Left lung (tissue), 4 donors: ENCODE measurements at regions not wholly inside any gene's neighbourhood (a gene's known extent, or its start where the extent isn't known, plus 50 kb on each side); places are given as distances from the start of the nearest gene placed in this dataset.

Experiments
- ATAC-seq: fragments of 200-7000 bp; cut with Tn5 transposase; one replicate; pipeline ENCODE4 v1.9.1; 2020; ENCODE audit warnings: moderate library complexity
- DNase-seq, 4 donors: peaks; one replicate each; pipeline ENCODE4 v3.0.0-alpha.2; 2013 to 2020
- H3K27ac ChIP-seq, 2 donors: fragments of 200-600 bp; sonication (generic) in 1 of 2; one replicate each; pipeline versions ENCODE4 v1.5.0 to v1.8.0; 2020 to 2021
- H3K27me3 ChIP-seq, 2 donors: fragments of 200-600 bp; sonication (generic) in 1 of 2; one replicate each; pipeline versions ENCODE4 v1.5.0 to v1.8.0; 2020 to 2021
- H3K36me3 ChIP-seq, 2 donors: fragments of 200-600 bp; sonication (generic) in 1 of 2; one replicate each; pipeline versions ENCODE4 v1.5.0 to v1.8.0; 2020 to 2021
- H3K4me1 ChIP-seq, 2 donors: fragments of 200-600 bp; one replicate each; pipeline ENCODE4 v1.8.0; 2021
- H3K4me3 ChIP-seq, 2 donors: fragments of 200-600 bp; sonication (generic) in 1 of 2; one replicate each; pipeline versions ENCODE4 v1.5.0 to v1.8.0; 2020 to 2021; ENCODE audit warnings: mild to moderate bottlenecking in 1 of 2
- H3K9me3 ChIP-seq, 2 donors: fragments of 200-600 bp; sonication (generic) in 1 of 2; one replicate each; pipeline versions ENCODE4 v1.5.0 to v1.8.0; 2020 to 2021
- CTCF ChIP-seq, 2 donors: fragments of 200-600 bp; sonication (generic) in 1 of 2; IDR thresholded peaks; one replicate each; pipeline versions ENCODE4 v1.5.0 to v1.8.0; 2021; ENCODE audit warnings: antibody characterized with exemption in 2 of 2
- intact Hi-C, 2 donors: fragments of 100-400 bp; cut with DNase I; formaldehyde crosslinking; loops; one replicate each; pipeline versions ENCODE4 v1.11.2 to v1.14.2; 2022
- donor health status: DM: no; HTN: yes; CAD: no.
- donor health status: DM: no; HTN: no; CAD: no.

DNA sequence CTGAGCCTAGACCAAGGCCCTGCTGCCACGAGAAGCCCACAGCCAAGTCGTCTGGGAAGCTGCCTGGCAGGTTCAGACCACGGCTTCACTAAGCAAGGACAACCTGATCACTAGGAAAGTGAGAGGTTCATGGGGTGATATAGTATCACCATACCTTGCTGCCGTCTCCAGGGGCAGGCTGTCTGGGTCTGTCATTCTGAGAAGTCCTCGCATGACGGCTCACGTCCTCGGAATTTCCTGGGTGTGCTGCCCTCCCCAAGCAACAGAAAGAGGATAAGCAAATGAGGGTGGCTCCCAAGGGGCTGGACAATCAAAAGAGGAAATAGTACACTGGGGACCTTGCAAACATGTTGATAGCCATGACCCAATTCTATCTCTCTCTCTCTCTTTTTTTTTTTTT, 207.4 kb upstream of the IGF1R start:
- Histone ChIP-seq H3K27ac (no peak overlapping the region), H3K9me3 (no peaks in the 10 kb centered on the region), H3K36me3 (no peaks in the 10 kb centered on the region), H3K27me3 (peaks cover 0 to 24% of the 10 kb centered on the region in 2 donors), H3K4me3 (no peak overlapping the region), H3K4me1 (no peaks in the 10 kb centered on the region)
- DNase-seq (peak in 1 of 4 donors; percentile 10), ATAC-seq (no peak)
- intact Hi-C loops: no loop called here
- TF ChIP-seq CTCF (IDR thresholded peaks at IDR 0.05): no peak

- DNase-seq: no peak
- Histone ChIP-seq H3K9me3 (no peaks in the 10 kb centered on the region), H3K27ac (no peak overlapping the region), H3K4me3 (no peak overlapping the region), H3K36me3 (no peaks in the 10 kb centered on the region), H3K4me1 (no peaks in the 10 kb centered on the region), H3K27me3 (peaks cover 0 to 24% of the 10 kb centered on the region in 2 donors)
- intact Hi-C loops: no loop called here
- no peak for TF ChIP-seq CTCF (IDR thresholded peaks at IDR 0.05)
- ATAC-seq: no peak
Observed at GRCh38 chr15:98441599-98441998, 206.7 kb upstream of the IGF1R start.

DNA sequence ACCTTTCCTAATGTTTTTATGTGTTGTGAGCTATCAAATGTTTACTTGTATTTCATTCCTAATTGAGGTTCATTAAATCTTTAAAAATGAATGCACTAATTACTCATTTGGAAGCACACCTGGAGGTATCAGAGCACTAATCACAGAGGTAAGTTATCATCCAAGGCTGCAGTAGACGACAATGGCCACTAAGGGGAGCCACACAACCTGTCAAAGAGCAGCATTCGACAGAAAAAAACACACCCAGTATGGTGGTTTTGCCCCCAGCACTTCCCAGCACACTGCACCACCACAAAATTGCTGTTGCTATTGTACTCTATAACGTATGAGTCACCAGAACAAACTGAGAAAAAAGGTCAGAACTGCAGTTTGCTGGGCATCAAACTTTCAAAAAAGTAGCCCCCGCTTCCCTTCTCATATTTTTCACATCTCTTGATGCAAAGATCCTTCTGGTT, 205.9 kb upstream of the IGF1R start:
- intact Hi-C loops: no loop called here
- peak; percentile 92 for ATAC-seq
- peak; percentile 67 to 75 for TF ChIP-seq CTCF (IDR thresholded peaks at IDR 0.05)

GRCh38 chr15:98442901-98443300, 205.4 kb upstream of the IGF1R start:
- peaks cover 0 to 24% of the 10 kb centered on the region in 2 donors for H3K27me3 ChIP-seq
- TF ChIP-seq CTCF (IDR thresholded peaks at IDR 0.05): no peak
- no peaks in the 10 kb centered on the region for H3K4me1 ChIP-seq
- H3K36me3 ChIP-seq: no peaks in the 10 kb centered on the region
- DNase-seq (no peak), ATAC-seq (no peak)
- H3K27ac ChIP-seq: no peak overlapping the region
- no peaks in the 10 kb centered on the region for H3K9me3 ChIP-seq
- H3K4me3 ChIP-seq: no peak overlapping the region
- intact Hi-C loops: no loop called here

More for the DNA sequence above, 205.9 kb upstream of the IGF1R start:
- no peaks in the 10 kb centered on the region for H3K4me1 ChIP-seq
- H3K27me3 ChIP-seq: peaks cover 0 to 24% of the 10 kb centered on the region in 2 donors
- peak in 2 of 4 donors; percentile 40 to 60 for DNase-seq
- no peak overlapping the region for H3K4me3 ChIP-seq
- no peaks in the 10 kb centered on the region for H3K36me3 ChIP-seq
- H3K27ac ChIP-seq: no peak overlapping the region
- no peaks in the 10 kb centered on the region for H3K9me3 ChIP-seq

DNA sequence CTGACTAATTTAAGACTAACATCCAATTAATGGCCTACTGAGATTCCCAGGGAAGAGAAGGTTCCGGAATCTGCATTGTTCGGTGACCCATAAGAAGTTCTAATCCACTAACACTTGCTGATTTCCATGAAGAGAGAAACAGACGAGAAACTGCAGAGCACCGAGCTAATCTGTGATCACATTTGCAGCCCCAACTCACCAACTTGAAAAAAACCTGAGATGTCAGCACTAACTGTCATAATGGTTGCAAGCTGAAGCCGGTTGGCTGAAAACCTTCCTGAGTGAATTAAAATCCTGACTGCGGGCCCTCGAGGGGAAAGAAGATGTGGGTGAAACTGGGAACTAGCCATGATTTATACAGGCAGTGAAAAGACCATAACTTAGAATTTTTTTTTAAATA, 204.8 kb upstream of the IGF1R start:
- no peaks in the 10 kb centered on the region for H3K36me3 ChIP-seq
- intact Hi-C loops: no loop called here
- H3K9me3 ChIP-seq: no peaks in the 10 kb centered on the region
- no peak for DNase-seq
- no peak overlapping the region for H3K4me3 ChIP-seq
- no peak for ATAC-seq
- H3K27me3 ChIP-seq: peaks cover 0 to 24% of the 10 kb centered on the region in 2 donors
- no peak overlapping the region for H3K27ac ChIP-seq
- H3K4me1 ChIP-seq: no peaks in the 10 kb centered on the region
- no peak for TF ChIP-seq CTCF (IDR thresholded peaks at IDR 0.05)
